GM21423 (cell line): ENCODE measurements at regions not wholly inside any gene's neighbourhood (a gene's known extent, or its start where the extent isn't known, plus 50 kb on each side); places are given as distances from the start of the nearest gene placed in this dataset.

Experiments used
- ATAC-seq: cut with Tn5 transposase; IDR thresholded peaks from one replicate; pipeline ENCODE4 v1.9.1; 2021; ENCODE audit warnings: mild to moderate bottlenecking, moderate library complexity; ENCODE audit not compliant: unreplicated experiment

GRCh38 chr2:84290537-84290936 is 168.5 kb downstream of the SUCLG1 start:
- ATAC-seq: no peak

GRCh38 chr2:84288293-84288692 is 170.8 kb downstream of the SUCLG1 start:
- no peak for ATAC-seq

DNA sequence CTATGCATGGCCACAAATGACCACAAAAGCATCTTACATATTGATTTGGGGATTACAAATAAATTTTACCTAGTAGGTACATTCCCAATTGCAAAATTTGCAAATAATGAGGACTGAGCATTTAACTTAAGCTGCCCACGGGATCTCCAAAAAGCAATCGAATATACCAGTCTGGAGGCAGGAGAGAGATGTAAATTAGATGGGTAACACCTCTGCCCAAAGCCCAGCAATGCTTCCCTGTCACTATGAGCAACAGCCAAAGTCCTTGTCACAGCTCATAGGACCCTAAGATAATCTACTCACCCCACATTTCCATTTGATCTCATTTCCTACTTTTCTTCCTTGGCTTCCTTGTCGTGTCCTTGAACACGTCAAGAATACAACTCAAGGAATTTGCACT is 172.2 kb downstream of the SUCLG1 start:
- no peak for ATAC-seq

- ATAC-seq: no peak
Measured at GRCh38 chr2:84285056-84285747, 173.9 kb downstream of the SUCLG1 start.

DNA sequence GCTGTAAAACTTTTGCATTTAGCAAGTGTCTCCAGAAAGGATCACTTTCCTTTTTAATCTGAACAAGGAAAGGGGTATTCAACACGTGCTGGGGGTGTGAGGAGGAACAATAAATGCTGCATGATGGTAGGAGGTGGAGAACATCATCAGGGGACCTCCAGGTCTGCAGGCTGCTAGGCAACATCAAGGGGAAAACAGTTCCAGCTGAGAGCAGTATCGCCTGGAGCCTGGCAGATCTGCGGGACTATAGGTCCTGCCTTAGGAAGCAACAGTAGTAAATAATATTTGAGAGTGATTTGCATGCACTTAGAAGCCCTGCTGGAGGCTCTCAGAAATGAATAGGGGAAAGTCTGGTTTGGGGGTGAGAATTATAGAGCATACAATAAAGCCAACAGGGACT is 175.6 kb downstream of the SUCLG1 start:
- no peak for ATAC-seq

GRCh38 chr2:84281510-84281909 is 177.6 kb downstream of the SUCLG1 start:
- no peak for ATAC-seq

DNA sequence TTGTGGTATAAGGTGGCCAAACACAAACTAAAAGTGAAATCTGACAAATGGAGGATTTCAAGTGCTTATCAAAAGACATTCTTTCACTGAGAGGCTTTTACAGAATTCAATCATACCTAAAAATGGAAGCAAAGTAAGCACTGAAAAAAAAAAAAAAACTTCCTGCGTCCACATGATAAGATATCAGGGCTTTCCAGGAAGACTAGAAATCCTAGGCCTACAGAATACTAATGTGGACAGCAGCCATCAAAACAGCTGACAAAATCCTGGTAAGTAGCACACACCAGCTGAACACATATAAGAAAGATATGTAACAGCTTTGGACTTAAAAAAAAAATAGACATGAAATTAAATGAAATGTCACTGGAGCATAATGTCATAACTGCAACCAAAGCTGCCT is 178.2 kb downstream of the SUCLG1 start:
- ATAC-seq: no peak

DNA sequence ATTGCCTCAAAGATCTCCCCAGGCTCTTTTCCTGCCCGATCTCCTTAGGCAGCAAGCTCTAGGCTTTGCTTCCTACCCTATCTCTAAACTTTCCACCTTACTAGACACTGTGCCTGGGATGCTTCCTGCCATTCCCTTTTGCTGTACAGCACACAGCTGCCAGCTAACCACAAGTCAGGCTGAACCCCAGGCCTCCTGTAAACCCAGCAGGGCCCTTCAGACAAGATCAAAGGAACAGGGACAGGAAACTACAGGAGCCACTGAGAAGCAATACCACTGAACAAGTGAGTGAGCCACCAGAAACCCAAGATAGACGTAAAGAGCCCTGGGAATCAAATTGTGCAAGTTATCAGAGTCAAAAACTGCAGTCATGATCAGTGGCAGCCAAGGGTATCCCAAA is 180.7 kb downstream of the SUCLG1 start:
- ATAC-seq: no peak

GRCh38 chr2:84276590-84277255 is 182.4 kb downstream of the SUCLG1 start:
- no peak for ATAC-seq

DNA sequence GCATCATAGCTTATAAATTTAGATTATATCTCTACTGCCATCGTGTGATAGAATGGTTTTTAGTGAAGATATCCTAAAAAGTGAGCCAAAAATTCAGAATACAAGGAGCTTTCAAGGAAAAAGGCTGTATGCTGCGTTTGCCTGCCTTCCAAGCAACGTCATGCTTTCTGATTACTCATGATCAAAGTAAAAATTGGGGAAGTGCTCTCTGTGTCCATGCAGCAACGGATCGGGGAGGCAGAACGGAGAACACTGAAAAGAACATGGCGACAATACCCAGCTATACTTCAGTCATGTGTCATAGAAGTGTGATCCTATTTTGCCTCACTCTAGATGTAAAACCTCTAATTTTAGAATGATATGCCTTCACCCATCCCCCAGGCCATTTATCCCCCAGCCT is 185.7 kb downstream of the SUCLG1 start:
- no peak for ATAC-seq

GRCh38 chr2:84271977-84272376 is 187.1 kb downstream of the SUCLG1 start:
- ATAC-seq: no peak

- ATAC-seq: no peak
Measured at GRCh38 chr2:84257831-84258230, 201.2 kb downstream of the SUCLG1 start.

DNA sequence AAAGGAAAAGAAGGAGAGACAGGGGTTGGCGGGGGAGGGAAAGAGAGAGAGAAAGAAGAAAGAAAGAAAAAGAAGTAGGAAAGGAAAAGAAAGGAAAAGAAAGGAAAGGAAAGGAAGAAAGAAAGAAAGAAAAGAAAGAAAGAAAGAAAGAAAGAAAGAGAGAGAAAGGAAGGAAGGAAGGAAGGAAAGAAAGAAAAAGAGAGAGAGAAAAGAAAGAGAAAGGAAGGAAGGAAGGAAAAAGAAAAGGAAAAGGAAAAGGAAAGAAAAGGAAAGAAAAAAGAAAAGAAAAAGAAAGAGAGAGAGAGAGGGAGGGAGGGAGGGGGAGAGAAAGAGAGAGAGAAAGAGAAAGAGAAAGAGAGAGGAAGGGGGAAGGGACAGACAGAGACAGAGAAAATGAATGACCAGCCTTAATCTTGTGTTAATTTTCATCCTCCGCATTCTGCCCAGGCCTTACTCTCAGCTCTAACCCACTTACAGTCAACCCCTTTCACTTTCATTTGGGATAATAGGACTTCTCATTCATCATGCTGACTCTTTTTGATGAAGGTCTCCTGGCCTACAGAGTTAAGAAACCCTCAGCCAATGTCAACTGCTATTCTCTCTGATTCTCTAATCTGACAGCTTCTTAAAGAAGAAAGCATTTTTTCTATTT is 207.3 kb downstream of the SUCLG1 start:
- no peak for ATAC-seq

DNA sequence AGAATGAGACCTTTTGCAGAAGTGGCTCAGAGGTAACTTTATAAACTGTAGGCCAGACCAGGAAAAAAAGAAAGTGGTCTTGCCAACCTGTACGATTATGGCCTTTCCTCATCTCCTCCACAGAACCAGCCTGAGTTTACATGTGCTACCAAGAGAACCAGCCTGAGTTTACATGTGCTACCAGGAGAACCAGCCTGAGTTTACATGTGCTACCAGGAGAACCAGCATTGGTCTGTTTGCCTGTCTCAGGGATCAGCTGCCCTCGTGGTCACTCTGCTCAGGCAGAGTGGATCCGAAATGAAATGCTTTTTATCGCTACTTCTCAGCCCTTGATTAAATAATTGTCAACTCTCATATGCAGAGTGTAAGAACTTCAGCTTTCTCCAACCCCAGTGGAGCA is 209.9 kb downstream of the SUCLG1 start:
- ATAC-seq: no peak

GRCh38 chr2:84247532-84247931 is 211.5 kb downstream of the SUCLG1 start:
- ATAC-seq: no peak

DNA sequence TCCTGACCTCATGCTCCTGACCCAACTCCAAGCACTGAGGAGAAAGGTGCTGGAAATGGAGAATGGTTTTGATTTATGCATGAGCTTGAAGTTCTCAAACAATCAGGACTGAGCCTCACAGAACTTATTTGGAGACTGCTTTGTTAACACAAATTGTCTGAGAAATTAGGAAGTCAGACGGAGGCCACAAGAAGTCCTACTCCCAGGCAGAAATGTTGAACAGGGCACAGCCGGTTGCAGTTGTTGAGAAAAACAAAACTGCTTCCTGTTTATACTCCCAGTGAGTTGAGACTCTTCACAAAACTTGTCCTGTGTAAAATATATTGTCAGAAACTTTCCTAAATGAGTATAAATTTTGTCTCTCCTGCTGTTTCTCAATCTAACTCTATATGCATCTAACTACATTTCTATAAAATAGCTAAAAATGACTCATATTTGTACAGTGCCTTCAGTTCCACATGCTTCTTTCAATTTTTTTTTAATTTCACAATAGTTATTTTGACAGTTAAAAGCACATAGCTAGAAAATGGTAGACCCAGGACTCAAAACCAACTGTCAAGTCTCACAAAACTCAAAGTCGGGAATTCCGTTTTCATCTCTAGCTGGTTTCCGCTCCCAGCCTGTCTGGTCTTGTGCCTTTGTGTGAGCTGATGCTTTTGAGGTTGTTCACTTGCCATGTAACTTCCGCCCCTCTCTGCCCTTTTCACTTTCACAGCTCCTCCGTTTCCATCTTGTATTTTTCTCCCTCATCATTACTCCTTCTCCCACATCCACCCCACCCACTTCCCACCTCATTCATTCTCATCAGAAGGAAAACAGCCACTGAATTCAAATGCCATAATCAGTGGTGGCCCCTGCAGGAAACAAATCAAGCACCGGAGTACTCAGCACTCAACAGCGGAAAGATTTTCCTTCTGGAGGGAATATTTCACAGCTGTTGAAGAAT is 215.0 kb downstream of the SUCLG1 start:
- no peak for ATAC-seq

GRCh38 chr2:84238907-84239306 is 220.2 kb downstream of the SUCLG1 start:
- ATAC-seq: no peak

GRCh38 chr2:84236288-84236687 is 222.8 kb downstream of the SUCLG1 start:
- ATAC-seq: no peak

DNA sequence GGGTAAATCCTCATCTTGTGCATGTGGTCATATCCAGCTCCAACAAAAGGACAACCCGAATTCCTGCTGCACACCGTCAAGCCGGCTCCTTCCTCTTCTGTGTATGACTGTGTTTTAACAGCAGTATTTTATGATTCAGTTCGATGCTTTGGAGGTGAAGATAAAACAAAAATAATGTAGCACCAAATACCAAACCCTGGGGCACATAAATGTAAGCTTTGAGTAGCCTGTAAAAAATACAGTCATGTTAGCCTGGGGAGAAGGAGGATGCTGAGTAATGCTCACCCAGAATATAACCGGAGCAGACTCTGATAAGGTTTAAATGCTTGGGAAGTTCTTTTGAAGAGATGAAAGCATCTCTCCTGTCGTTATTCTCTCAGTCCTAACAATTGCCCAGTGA is 225.0 kb downstream of the SUCLG1 start:
- ATAC-seq: no peak

GRCh38 chr2:84231478-84231877 is 227.6 kb downstream of the SUCLG1 start:
- no peak for ATAC-seq

GRCh38 chr2:84224121-84224520 is 235.0 kb downstream of the SUCLG1 start:
- ATAC-seq: no peak
